Keratinocyte (primary cell): ENCODE measurements at regions not wholly inside any gene's neighbourhood (a gene's known extent, or its start where the extent isn't known, plus 50 kb on each side); places are given as distances from the start of the nearest gene placed in this dataset.

Source experiments
- DNase-seq: peaks from one replicate; pipeline ENCODE4 v3.0.0-alpha.2; 2011; ENCODE audit warnings: low read depth, missing footprints, low spot score
- FAIRE-seq: peaks from 2 replicates; lab custom pipeline; 2011; peaks lifted over from hg19 to GRCh38; lab: Jason Lieb, UNC
- H2AFZ ChIP-seq: 2 replicates; pipeline ENCODE4 v1.6.0; 2012; ENCODE audit warnings: low read length, control low read depth, inconsistent platforms; ENCODE audit not compliant: control insufficient read depth
- H3K27ac ChIP-seq: 2 replicates; pipeline ENCODE4 v1.5.1; 2011; ENCODE audit warnings: low read length; ENCODE audit not compliant: control insufficient read depth, insufficient read depth
- H3K27me3 ChIP-seq: 3 replicates; pipeline ENCODE4 v1.6.0; 2011; ENCODE audit warnings: low read length; ENCODE audit not compliant: control insufficient read depth, insufficient read depth; ENCODE audit errors: extremely low read depth
- H3K36me3 ChIP-seq, 2 experiments: 2 replicates in 1 of 2; 3 replicates in 1 of 2; pipeline ENCODE4 v1.5.1; 2011; ENCODE audit warnings: low read length in 2 of 2, mild to moderate bottlenecking in 1 of 2; ENCODE audit not compliant: control insufficient read depth in 2 of 2, insufficient read depth in 2 of 2; ENCODE audit errors: extremely low read depth in 1 of 2
- H3K4me1 ChIP-seq: 3 replicates; pipeline ENCODE4 v1.5.1; 2011; ENCODE audit warnings: low read length; ENCODE audit not compliant: control insufficient read depth, insufficient read depth; ENCODE audit errors: extremely low read depth
- H3K4me2 ChIP-seq: 3 replicates; pipeline ENCODE4 v1.6.0; 2011; ENCODE audit warnings: low read depth, low read length; ENCODE audit not compliant: control insufficient read depth, insufficient read depth; ENCODE audit errors: extremely low read depth
- H3K4me3 ChIP-seq, 3 experiments: fragments of 200-600 bp in 1 of 3; sonication (generic) in 1 of 3; 2 replicates in 2 of 3; 3 replicates in 1 of 3; pipeline ENCODE4 v1.5.1; 2011 to 2016; ENCODE audit warnings: low read length in 3 of 3, mild to moderate bottlenecking in 3 of 3, control low read depth in 2 of 3, inconsistent platforms in 1 of 3, low read depth in 1 of 3, mixed read lengths in 1 of 3, mixed run types in 1 of 3, moderate library complexity in 1 of 3; ENCODE audit not compliant: control insufficient read depth in 2 of 3, insufficient read depth in 2 of 3; ENCODE audit errors: extremely low read depth in 1 of 3
- H3K79me2 ChIP-seq: 2 replicates; pipeline ENCODE4 v1.6.0; 2012; ENCODE audit warnings: low read length; ENCODE audit not compliant: control insufficient read depth, insufficient read depth
- H3K9ac ChIP-seq: 3 replicates; pipeline ENCODE4 v1.6.0; 2011; ENCODE audit warnings: low read length; ENCODE audit not compliant: control insufficient read depth, insufficient read depth; ENCODE audit errors: extremely low read depth
- H3K9me1 ChIP-seq: 3 replicates; pipeline ENCODE4 v1.6.0; 2011; ENCODE audit warnings: low read length; ENCODE audit not compliant: control insufficient read depth, insufficient read depth; ENCODE audit errors: extremely low read depth
- H3K9me3 ChIP-seq: 2 replicates; pipeline ENCODE4 v1.5.1; 2012; ENCODE audit warnings: low read depth, low read length; ENCODE audit not compliant: control insufficient read depth
- H4K20me1 ChIP-seq: 3 replicates; pipeline ENCODE4 v1.6.0; 2011; ENCODE audit warnings: low read length; ENCODE audit not compliant: control insufficient read depth, insufficient read depth; ENCODE audit errors: extremely low read depth
- CTCF ChIP-seq, 3 experiments: IDR thresholded peaks in 1 of 3; conservative IDR thresholded peaks in 1 of 3; optimal IDR thresholded peaks in 1 of 3; 2 replicates in 2 of 3; 3 replicates in 1 of 3; pipeline versions ENCODE3 to v1.5.1; 2011; ENCODE audit warnings: low read length in 3 of 3, mild to moderate bottlenecking in 3 of 3, moderate library complexity in 2 of 3, control low read depth in 1 of 3, inconsistent platforms in 1 of 3; ENCODE audit not compliant: insufficient read depth in 2 of 3; ENCODE audit errors: extremely low read depth in 1 of 3
- EZH2 ChIP-seq: IDR thresholded peaks from one replicate; pipeline ENCODE4 v1.6.1; 2012; ENCODE audit warnings: inconsistent platforms, mild to moderate bottlenecking, low read length, moderate library complexity
- dilution Hi-C: fragments of 300-500 bp; cut with MboI; formaldehyde crosslinking; loops from one replicate; pipeline ENCODE4 v1.7.0; 2020; ENCODE audit warnings: low sequenced_read_pairs; ENCODE audit not compliant: extremely low pct_ligation_motif_present

DNA sequence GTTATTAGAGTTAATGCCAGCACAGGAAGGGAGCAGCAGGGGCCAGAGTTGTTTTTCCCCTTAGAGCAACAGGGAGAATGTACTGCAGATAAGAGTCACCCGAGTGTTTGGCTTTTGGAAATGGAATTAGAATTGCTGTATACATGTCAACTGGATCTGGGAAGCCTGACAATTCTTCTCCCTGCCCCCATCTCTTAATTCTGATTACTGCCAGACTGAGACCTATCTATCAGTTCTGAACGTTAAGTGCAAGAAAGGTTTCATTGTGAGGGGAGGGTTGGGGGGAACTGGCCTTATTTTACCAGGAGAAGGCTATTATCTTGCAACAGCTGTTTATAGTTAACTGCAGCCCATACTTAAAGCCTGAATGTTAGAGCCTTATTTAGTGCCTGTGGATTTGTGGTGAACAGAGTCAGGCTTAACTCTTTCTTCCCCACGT is 424.5 kb upstream of the CDH11 start:
- Histone ChIP-seq H3K9me1 (no peaks in the 10 kb centered on the region), H4K20me1 (no peaks in the 10 kb centered on the region), H3K4me3 (no peak overlapping the region), H3K79me2 (no peaks in the 10 kb centered on the region), H3K27me3 (no peaks in the 10 kb centered on the region), H3K4me2 (no peak overlapping the region), H3K4me1 (peaks cover 24% of the 10 kb centered on the region), H3K36me3 (no peaks in the 10 kb centered on the region), H3K9ac (no peak overlapping the region), H2AFZ (peak overlapping the region; percentile 16), H3K9me3 (no peaks in the 10 kb centered on the region), H3K27ac (no peak overlapping the region)
- DNase-seq (no peak), FAIRE-seq (no peak)
- dilution Hi-C loops = no loop called here
- TF ChIP-seq EZH2 (no peak), CTCF (optimal IDR thresholded peaks at IDR 0.05 in 1 of 3, IDR thresholded peaks at IDR 0.05 in 1 of 3, conservative IDR thresholded peaks at IDR 0.05 in 1 of 3; ENCODE audit: extremely low read depth in 1 of 3, insufficient read depth in 2 of 3, low read length in 3 of 3) (no peak)

- dilution Hi-C loops = no loop called here
Observed at GRCh38 chr16:65545413-65545956, 423.6 kb upstream of the CDH11 start.

More at GRCh38 chr16:65545413-65545956, 423.6 kb upstream of the CDH11 start:
- Histone ChIP-seq H3K9me3 (no peaks in the 10 kb centered on the region), H2AFZ (no peak overlapping the region), H3K9ac (no peak overlapping the region), H3K27ac (no peak overlapping the region), H3K4me1 (peaks cover 24% of the 10 kb centered on the region), H3K4me3 (no peak overlapping the region), H3K27me3 (no peaks in the 10 kb centered on the region), H3K36me3 (no peaks in the 10 kb centered on the region), H3K9me1 (no peaks in the 10 kb centered on the region), H3K4me2 (no peak overlapping the region), H4K20me1 (no peaks in the 10 kb centered on the region), H3K79me2 (no peaks in the 10 kb centered on the region)
- TF ChIP-seq EZH2 (no peak), CTCF (optimal IDR thresholded peaks at IDR 0.05 in 1 of 3, IDR thresholded peaks at IDR 0.05 in 1 of 3, conservative IDR thresholded peaks at IDR 0.05 in 1 of 3; ENCODE audit: extremely low read depth in 1 of 3, insufficient read depth in 2 of 3, low read length in 3 of 3) (no peak)
- peak; percentile 20 for FAIRE-seq
- no peak for DNase-seq
